Suppressor macrophage (primary cell): ENCODE measurements at regions not wholly inside any gene's neighbourhood (a gene's known extent, or its start where the extent isn't known, plus 50 kb on each side); places are given as distances from the start of the nearest gene placed in this dataset.

Source experiments
- DNase-seq, 4 experiments: peaks; one replicate each; pipeline ENCODE4 v3.0.0-alpha.2; 2020 to 2022

GRCh38 chr2:2762166-2762908, 431.3 kb upstream of the MYT1L start:
- no peak for DNase-seq

DNA sequence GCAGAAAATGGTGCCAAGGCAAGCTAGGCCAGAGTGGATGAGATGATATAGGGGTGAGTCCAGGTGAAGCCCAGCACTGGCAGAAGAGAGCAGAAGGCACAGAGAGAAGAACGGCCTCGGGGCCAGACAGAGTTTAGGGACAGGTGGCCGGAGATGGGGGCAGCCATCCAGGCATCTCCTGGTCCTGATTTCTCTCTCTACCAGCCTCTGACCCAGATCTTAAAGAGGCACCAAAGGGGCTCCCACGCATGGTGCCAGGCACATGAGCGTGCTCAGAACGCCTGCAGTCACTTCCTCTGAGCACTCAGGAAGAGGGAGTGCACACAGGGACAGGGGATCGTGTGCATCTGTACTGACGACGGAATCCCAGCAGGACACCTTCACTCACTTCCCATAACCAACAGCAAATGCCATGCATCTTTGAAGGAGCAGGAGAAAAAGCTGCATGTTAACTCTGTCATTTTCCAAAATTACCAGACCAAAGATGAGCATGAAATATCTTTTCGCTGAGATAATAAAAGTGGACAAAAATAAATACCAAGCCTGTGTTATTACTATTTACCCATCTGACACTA, 427.8 kb upstream of the MYT1L start:
- DNase-seq = peak in 1 of 4 experiments; percentile 7

- DNase-seq = peak; percentile 42 to 64 (median 54)
Measured at GRCh38 chr2:2757764-2758163, 426.7 kb upstream of the MYT1L start.

DNA sequence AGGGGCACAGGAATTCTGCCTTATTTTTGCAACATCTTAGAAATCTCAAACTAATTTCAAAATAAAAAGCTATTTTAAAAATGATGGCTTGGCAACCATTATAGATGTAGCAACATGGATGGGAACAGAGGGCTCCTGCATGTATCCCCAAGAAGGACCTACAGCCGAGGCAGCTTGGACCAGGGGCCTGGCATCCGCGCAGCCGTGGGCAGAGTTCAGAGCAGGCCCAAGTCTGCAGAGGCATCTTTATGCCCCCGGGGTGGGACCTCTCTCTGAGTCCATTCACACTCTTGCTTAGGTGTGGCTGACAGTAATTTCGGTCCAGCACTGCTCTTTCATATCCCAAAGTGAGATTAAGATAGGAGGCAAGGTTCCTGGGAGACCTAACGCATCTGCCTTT, 425.8 kb upstream of the MYT1L start:
- DNase-seq = no peak

- DNase-seq = no peak
Measured at GRCh38 chr2:2755990-2756389, 424.9 kb upstream of the MYT1L start.

DNA sequence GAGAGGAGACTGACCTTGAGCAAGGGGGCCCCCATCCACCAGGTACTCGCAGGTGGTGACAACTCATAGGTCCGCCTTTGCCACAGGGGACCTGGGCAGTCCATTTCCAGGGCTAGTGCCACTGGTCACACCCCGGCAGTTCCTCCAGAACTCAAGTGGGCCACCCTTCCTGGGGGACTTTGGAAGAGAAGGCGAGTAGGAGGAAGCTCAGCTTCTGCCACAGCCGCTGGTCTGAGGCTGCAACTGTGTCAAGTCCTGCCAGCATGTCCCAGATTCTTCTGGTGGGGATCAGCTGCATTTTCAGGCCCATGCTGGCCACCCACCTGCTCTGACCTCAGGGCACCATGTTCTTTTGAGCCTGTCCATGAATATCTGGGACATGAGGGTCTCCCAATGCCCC, 423.9 kb upstream of the MYT1L start:
- DNase-seq = no peak

DNA sequence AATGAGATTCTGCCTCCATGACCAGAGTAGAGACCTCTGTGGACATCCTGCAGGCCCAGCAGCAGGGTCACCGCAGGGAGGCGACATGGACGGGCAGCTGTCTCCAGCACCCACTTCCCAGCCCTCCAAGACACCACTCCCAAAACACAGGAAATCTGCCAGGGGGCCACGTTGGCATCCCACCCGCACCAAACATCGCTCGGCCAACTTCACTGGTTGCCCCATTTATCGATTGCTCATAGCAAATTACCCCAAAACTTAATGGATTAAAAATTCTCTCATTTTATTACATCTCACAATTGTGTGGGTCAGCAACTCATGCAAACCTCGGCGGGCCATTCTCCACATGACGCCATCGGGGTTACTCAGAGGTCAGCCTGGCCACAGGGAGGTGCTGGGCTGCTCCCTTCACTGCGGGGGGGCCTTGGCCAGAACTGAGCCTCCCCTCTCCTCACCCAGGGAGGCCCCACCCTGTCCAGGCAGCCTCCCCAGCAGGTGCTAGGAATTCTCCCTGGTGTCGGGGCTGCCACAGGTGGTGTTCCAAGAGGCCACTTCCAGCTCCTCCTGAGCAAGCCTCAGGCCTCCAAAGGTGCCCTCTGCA, 420.7 kb upstream of the MYT1L start:
- DNase-seq = no peak

DNA sequence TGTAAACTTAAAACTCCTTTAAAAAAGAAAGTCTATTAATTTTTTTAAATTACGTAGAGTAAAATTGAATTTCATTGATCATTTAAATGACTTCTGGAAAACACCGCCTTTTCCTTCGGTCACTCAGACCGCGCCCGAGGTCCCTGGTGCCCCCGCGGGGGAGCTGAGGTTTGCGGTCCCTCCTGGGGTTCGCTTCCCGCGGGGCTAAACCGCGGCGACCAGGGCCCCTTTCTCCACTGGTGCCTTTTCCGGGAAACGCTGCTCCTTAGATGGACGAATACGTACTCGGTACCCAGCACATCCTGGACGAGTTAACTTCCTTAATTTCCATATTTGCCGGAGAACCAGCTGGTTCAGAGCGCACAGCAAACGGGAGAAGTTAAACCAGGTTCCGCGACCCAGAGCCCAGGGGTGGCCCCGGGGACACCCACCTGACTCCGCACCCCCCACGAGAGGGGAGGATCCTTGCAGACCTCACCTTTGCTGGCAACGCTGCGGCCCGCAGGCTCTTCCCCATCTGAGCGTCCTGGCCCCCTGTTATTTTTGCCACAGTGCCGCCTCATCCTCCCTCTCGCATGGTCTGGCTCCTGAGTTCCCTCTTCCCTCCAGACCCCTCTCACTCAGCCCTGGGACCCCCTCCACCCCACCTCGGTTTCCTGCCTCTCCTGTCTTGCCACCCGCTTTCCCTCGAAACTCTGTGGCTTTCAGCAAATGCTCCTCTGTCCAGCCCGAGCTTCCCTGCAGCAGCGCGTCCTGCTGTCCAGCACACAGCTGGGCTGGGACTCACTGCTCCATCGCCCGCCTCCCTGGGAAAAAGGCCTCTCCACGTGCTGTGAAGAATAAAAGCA, 420.0 kb upstream of the MYT1L start:
- DNase-seq = no peak

DNA sequence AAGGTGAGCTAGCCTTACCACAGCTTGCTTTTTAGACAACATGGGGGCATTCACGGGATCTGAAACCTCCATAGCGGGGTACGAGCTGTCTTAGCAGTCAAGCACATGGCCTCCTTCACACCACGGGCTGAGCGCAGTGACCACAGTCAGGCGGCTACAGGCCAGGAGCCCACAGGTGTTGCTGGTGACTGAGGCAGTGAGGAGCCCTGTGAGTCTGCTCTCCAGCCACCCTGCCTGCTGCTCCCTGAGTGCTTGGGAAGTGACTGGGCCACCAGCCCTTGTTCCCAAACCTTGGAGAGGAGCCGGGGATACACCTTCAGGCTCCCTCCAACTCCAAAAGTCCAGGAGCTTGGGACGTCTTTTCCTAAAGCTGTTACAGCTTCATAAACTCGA, 418.1 kb upstream of the MYT1L start:
- no peak for DNase-seq

- DNase-seq = no peak
Measured at GRCh38 chr2:2748399-2749205, 417.5 kb upstream of the MYT1L start.

DNA sequence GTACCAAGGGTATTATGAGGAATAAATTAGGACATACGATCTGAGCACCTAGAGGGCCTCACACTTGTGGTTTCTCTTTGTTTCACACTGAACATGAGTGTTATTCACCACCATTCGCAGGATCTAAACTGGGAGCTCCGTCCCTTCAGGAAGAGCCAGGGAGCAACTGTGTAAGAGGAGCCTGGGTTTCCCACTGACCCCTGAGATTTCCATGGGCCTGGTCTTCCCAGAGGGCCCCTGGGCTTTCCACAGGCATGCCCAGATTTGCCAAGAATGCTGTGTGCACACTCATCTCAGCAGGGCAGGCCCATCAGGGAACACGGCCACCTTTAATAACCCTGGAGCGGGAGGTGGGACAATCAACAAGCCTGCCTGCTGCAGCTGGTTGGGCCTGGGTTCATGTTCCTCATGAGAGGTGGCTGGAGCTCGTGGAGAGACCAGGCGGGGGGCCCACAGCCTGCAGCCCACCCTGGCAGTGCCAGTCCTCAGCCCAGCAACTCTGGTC, 416.8 kb upstream of the MYT1L start:
- DNase-seq = no peak

GRCh38 chr2:2746731-2747130, 415.7 kb upstream of the MYT1L start:
- DNase-seq = no peak

DNA sequence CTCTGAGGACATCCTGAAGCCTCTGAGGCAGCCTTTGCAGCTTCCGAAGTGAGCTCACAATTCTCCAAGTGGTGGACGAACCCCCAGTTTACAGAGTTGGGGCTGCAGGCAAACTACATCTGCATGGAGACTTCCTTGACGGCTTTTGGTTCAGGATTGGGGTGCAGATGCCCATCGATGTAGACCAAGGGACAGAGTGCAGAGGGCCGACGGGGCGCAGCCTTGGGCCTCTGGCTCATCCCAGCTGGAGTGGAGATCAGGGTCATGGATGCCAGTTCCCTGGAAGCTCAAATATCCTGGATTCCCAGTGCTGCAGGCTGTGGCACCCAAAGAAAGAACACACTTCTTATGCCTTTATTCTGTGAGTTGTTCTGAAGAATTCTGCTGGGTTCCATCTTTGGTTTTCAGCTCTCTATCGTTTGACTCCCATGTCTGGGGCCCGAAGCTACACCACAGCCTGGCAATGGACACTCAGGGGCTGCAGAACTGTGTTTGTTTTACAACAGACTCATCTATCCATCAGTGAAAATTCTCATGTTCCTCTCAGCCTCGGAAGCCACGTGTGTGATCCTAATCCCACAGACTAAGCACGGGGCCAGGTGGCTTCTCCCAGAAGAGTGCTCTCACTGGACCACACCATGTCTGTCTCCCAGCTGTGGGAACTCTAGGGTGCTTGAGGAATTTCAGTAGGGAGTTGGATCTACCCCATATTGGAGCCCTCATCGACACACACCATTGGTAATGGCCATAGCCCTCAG, 414.1 kb upstream of the MYT1L start:
- no peak for DNase-seq

GRCh38 chr2:2744107-2744506, 413.0 kb upstream of the MYT1L start:
- no peak for DNase-seq

- peak; percentile 9 to 77 (median 36) for DNase-seq
Measured at GRCh38 chr2:2743164-2743571, 412.1 kb upstream of the MYT1L start.

- peak; percentile 15 to 49 (median 26) for DNase-seq
Measured at GRCh38 chr2:2742726-2743125, 411.7 kb upstream of the MYT1L start.

DNA sequence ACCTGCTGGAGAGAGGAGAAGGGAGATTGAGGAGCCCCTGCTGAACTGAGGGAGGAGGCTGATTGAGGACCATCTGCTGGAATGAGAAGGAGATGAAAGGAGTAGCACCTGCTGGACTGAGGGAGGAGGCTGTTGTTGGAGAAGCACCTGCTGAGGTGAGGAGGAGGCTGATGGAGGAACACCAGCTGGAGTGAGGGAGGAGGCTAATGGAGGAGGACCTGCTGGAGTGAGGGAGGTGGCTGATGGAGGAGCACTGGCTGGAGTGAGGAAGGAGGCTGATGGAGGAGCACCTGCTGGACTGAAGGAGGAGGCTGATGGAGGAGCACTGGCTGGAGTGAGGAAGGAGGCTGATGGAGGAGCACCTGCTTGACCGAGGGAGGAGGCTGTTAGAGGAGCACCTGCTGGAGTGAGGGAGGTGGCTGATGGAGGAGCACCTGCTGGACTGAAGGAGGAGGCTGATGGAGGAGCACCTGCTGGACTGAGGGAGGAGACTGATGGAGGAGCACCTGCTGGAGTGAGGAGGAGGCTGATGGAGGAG, 409.2 kb upstream of the MYT1L start:
- no peak for DNase-seq

- no peak for DNase-seq
Measured at GRCh38 chr2:2739231-2739795, 408.2 kb upstream of the MYT1L start.

GRCh38 chr2:2738684-2739083, 407.6 kb upstream of the MYT1L start:
- DNase-seq = no peak

DNA sequence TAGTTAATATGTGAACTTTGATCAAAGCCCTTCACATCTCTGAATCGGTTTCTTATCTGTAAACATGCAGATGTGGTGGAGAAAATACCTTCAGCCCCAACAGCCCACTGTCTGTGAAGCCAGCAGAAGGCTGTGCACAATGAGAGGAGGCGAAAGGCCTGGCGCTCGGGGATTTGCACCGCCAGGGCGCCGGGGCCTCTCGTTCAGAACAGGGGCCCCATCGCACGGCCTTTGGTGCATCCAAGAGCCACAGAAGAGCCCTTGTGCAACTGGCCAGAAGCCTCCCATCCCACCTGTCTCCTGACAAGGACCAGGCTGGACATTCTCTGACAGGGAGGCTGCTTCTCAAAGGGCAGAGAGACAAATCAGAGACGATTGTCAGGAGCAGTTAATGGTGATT, 407.2 kb upstream of the MYT1L start:
- DNase-seq = no peak

DNA sequence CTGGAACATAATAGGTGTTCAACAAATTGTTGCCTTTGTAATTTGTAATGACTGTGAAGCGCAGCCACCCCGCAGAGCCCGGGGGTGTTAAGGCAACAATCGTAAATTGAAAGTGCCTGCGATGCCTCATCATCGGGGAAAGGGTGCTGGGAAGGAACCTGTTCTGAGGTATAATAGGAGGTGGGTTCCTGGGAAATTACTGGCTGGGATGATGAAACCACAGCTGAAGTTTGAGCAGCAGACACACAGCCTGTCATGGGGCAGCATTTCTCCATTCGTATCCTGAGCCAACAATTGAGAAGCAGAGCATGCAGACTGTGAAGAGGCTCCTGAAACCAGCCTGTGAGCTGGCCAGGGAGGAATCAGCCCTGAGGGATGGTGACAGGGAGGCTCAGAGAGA, 404.0 kb upstream of the MYT1L start:
- no peak for DNase-seq
